Endothelial cell of umbilical vein (primary cell): ENCODE measurements at regions not wholly inside any gene's neighbourhood (a gene's known extent, or its start where the extent isn't known, plus 50 kb on each side); places are given as distances from the start of the nearest gene placed in this dataset.

Experiments used
- BruUV-seq: library from RNA; stranded (reverse); fragments of 400-500 nt; replicated peaks from 2 replicates; lab custom pipeline; 2021; lab: Mats Ljungman, UMichigan
- CTCF ChIA-PET: fragments of 300-600, 350-600 bp; sonication (Branson Sonifier 250); formaldehyde crosslinking; loops from one replicate; lab custom pipeline; 2021; ENCODE audit warnings: antibody characterized with exemption, inconsistent platforms; lab: Charles Lee
- POLR2A ChIA-PET: fragments of 300-600, 350-600 bp; sonication (Branson Sonifier 250); formaldehyde crosslinking; loops from one replicate; lab custom pipeline; 2021; ENCODE audit warnings: antibody characterized with exemption, inconsistent platforms; lab: Charles Lee
- DNase-seq: peaks from one replicate; pipeline ENCODE4 v3.0.0-alpha.2; 2011; ENCODE audit warnings: low read depth, low spot score
- FAIRE-seq: peaks from 2 replicates; lab custom pipeline; 2011; peaks lifted over from hg19 to GRCh38; lab: Jason Lieb, UNC
- H2AFZ ChIP-seq: 2 replicates; pipeline ENCODE4 v1.6.0; 2012; ENCODE audit warnings: low read depth, low read length, control low read depth, inconsistent platforms
- H3K27ac ChIP-seq: 2 replicates; pipeline ENCODE4 v1.5.1; 2011; ENCODE audit warnings: low read depth, mild to moderate bottlenecking, control low read depth, low read length, moderate library complexity; ENCODE audit not compliant: insufficient read depth
- H3K27me3 ChIP-seq, 2 experiments: 2 replicates each; pipeline versions ENCODE4 v1.6.0 to v1.6.1; 2011; ENCODE audit warnings: low read length in 2 of 2, mixed read lengths in 1 of 2; ENCODE audit not compliant: control insufficient read depth in 2 of 2, insufficient read depth in 2 of 2
- H3K36me3 ChIP-seq, 2 experiments: 2 replicates in 1 of 2; 3 replicates in 1 of 2; pipeline ENCODE4 v1.5.1; 2011; ENCODE audit warnings: low read length in 2 of 2, mild to moderate bottlenecking in 1 of 2, moderate library complexity in 1 of 2; ENCODE audit not compliant: control insufficient read depth in 2 of 2, insufficient read depth in 2 of 2; ENCODE audit errors: extremely low read depth in 1 of 2
- H3K4me1 ChIP-seq: 3 replicates; pipeline ENCODE4 v1.5.1; 2011; ENCODE audit warnings: mild to moderate bottlenecking, low read length; ENCODE audit not compliant: control insufficient read depth, insufficient read depth; ENCODE audit errors: extremely low read depth
- H3K4me2 ChIP-seq: 2 replicates; pipeline ENCODE4 v1.6.1; 2011; ENCODE audit warnings: low read length, control low read depth, mixed read lengths; ENCODE audit not compliant: insufficient read depth
- H3K4me3 ChIP-seq, 3 experiments: fragments of 200-600 bp in 1 of 3; sonication (generic), shearing (Covaris generic) in 1 of 3; replicated peaks in 1 of 3; 2 replicates each; pipeline ENCODE4 v1.5.1; 2011 to 2016; ENCODE audit warnings: control low read depth in 3 of 3, low read length in 3 of 3, mild to moderate bottlenecking in 2 of 3, inconsistent platforms in 1 of 3, low read depth in 1 of 3, moderate library complexity in 1 of 3; ENCODE audit not compliant: insufficient read depth in 1 of 3
- H3K79me2 ChIP-seq: 2 replicates; pipeline ENCODE4 v1.6.0; 2012; ENCODE audit warnings: low read length, inconsistent platforms; ENCODE audit not compliant: control insufficient read depth, insufficient read depth
- H3K9ac ChIP-seq: replicated peaks from 2 replicates; pipeline ENCODE3; 2011; ENCODE audit warnings: low read length, control low read depth; ENCODE audit not compliant: insufficient read depth; ENCODE audit errors: extremely low read depth
- H3K9me1 ChIP-seq: replicated peaks from 3 replicates; pipeline ENCODE4 v1.6.0; 2011; ENCODE audit warnings: mild to moderate bottlenecking, low read length; ENCODE audit not compliant: control insufficient read depth, insufficient read depth; ENCODE audit errors: extremely low read depth
- H3K9me3 ChIP-seq: replicated peaks from 2 replicates; pipeline ENCODE4 v1.5.1; 2012; ENCODE audit warnings: low read length, inconsistent platforms; ENCODE audit not compliant: control insufficient read depth, insufficient read depth
- H4K20me1 ChIP-seq: replicated peaks from 2 replicates; pipeline ENCODE3; 2011; ENCODE audit warnings: mild to moderate bottlenecking, low read length; ENCODE audit not compliant: control insufficient read depth, insufficient read depth; ENCODE audit errors: extremely low read depth
- EZH2 ChIP-seq: IDR thresholded peaks from 2 replicates; pipeline ENCODE4 v1.6.1; 2012; ENCODE audit warnings: borderline replicate concordance, low read depth, mild to moderate bottlenecking, moderate library complexity, low read length, inconsistent platforms; ENCODE audit not compliant: severe bottlenecking
- FOS ChIP-seq: IDR thresholded peaks from 2 replicates; pipeline ENCODE4 v1.6.1; 2011; ENCODE audit warnings: mild to moderate bottlenecking, low read length, moderate library complexity, borderline replicate concordance; ENCODE audit not compliant: insufficient read depth
- GATA2 ChIP-seq: IDR thresholded peaks from 2 replicates; pipeline ENCODE4 v1.7.0; 2011; ENCODE audit warnings: low read depth, mild to moderate bottlenecking, moderate library complexity, mixed read lengths, low read length; ENCODE audit not compliant: insufficient read length, insufficient read depth
- JUN ChIP-seq: IDR thresholded peaks from 2 replicates; pipeline ENCODE4 v1.6.1; 2011; ENCODE audit warnings: borderline replicate concordance, low read depth; ENCODE audit not compliant: insufficient read length, insufficient read depth
- MAX ChIP-seq: IDR thresholded peaks from 2 replicates; pipeline ENCODE4 v1.6.1; 2011; ENCODE audit not compliant: insufficient read depth, insufficient read length
- MYC ChIP-seq: IDR thresholded peaks from one replicate; pipeline ENCODE4 v1.6.1; 2011; ENCODE audit warnings: mild to moderate bottlenecking, low read depth, low read length
- POLR2A ChIP-seq: IDR thresholded peaks from 2 replicates; pipeline ENCODE4 v1.6.1; 2012; ENCODE audit warnings: low read depth, mild to moderate bottlenecking, control low read depth, low read length
- POLR2AphosphoS5 ChIP-seq: IDR thresholded peaks from 2 replicates; pipeline ENCODE4 v1.6.1; 2012; ENCODE audit warnings: low read depth, mild to moderate bottlenecking, control low read depth, low read length, moderate library complexity; ENCODE audit not compliant: insufficient read depth
- dilution Hi-C: fragments of 300-500 bp; cut with MboI; formaldehyde crosslinking; loops from one replicate; pipeline ENCODE4 v1.15.0; 2019; ENCODE audit warnings: low sequenced_read_pairs; ENCODE audit not compliant: extremely low pct_ligation_motif_present
- intact Hi-C: fragments of 100-400 bp; cut with micrococcal nuclease; formaldehyde crosslinking; loops from one replicate; pipeline ENCODE4 v1.10.0; 2022
- TF ChIP-seq, protein P1 (sequence below), 2 donors: IDR thresholded peaks; 1 replicate in 1 of 2; 2 replicates in 1 of 2; pipeline ENCODE4 v1.5.1; 2011; ENCODE audit warnings: low read length in 2 of 2, mild to moderate bottlenecking in 2 of 2, moderate library complexity in 2 of 2, control low read depth in 1 of 2, inconsistent platforms in 1 of 2, low read depth in 1 of 2; ENCODE audit not compliant: insufficient read depth in 1 of 2; ENCODE audit errors: extremely low read depth in 1 of 2

GRCh38 chr4:142922720-142923119 is 76.6 kb upstream of the INPP4B start:
- ChIA-PET CTCF (no interaction called here), POLR2A (no interaction called here)
- Histone ChIP-seq H3K36me3 (no peaks in the 10 kb centered on the region), H3K9ac (no peak overlapping the region), H3K27me3 (no peaks in the 10 kb centered on the region), H3K4me2 (no peak overlapping the region), H2AFZ (no peak overlapping the region), H3K4me1 (no peaks in the 10 kb centered on the region), H3K4me3 (no peak overlapping the region), H3K79me2 (no peaks in the 10 kb centered on the region), H3K9me1 (no peaks in the 10 kb centered on the region), H3K9me3 (no peaks in the 10 kb centered on the region), H4K20me1 (no peaks in the 10 kb centered on the region), H3K27ac (no peak overlapping the region)
- dilution Hi-C loops (no loop called here), intact Hi-C loops (no loop called here)
- no peak for DNase-seq
- no peak for FAIRE-seq
- TF ChIP-seq JUN, result no peak
- TF ChIP-seq MYC, result no peak
- no peak for TF ChIP-seq GATA2
- no peak for TF ChIP-seq POLR2A
- no peak for TF ChIP-seq MAX
- no peak for TF ChIP-seq POLR2AphosphoS5
- no peak for TF ChIP-seq FOS
- TF ChIP-seq EZH2, result no peak
- TF ChIP-seq, protein P1, sequence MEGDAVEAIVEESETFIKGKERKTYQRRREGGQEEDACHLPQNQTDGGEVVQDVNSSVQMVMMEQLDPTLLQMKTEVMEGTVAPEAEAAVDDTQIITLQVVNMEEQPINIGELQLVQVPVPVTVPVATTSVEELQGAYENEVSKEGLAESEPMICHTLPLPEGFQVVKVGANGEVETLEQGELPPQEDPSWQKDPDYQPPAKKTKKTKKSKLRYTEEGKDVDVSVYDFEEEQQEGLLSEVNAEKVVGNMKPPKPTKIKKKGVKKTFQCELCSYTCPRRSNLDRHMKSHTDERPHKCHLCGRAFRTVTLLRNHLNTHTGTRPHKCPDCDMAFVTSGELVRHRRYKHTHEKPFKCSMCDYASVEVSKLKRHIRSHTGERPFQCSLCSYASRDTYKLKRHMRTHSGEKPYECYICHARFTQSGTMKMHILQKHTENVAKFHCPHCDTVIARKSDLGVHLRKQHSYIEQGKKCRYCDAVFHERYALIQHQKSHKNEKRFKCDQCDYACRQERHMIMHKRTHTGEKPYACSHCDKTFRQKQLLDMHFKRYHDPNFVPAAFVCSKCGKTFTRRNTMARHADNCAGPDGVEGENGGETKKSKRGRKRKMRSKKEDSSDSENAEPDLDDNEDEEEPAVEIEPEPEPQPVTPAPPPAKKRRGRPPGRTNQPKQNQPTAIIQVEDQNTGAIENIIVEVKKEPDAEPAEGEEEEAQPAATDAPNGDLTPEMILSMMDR (IDR thresholded peaks at IDR 0.05; ENCODE audit: extremely low read depth in 1 of 2, insufficient read depth in 1 of 2, low read depth in 1 of 2, low read length in 2 of 2), result no peak
- no TSS peak for BruUV-seq
